ENCODE measurements at regions not wholly inside any gene's neighbourhood (a gene's known extent, or its start where the extent isn't known, plus 50 kb on each side); places are given as distances from the start of the nearest gene placed in this dataset.

DNA sequence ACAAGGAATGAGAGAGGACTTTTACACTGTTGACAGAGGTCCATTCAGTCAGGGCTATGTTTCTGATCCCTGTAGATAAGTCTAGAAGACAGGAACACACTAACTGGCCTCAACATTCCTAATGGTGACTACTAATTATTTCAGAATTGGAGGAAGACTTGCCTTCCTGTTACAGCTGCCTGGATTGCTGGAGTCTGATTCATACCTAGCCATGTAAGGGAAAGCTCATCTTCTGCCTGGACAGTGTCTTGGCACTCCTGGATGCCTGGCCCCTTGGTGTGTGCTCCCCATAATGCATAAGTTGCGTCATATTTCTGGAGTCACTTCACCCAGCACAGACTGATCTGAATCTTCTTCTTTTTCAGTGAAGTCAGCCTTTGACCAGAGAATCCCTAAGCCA is 326.0 kb upstream of the RUNX1 start:
- no peak overlapping the region for H3K4me3 ChIP-seq (replicated peaks; ENCODE audit: low read depth, low read length)
- DNase-seq (ENCODE audit: extremely low read depth, low read depth), result peak; percentile 7
- TF ChIP-seq, protein P1, sequence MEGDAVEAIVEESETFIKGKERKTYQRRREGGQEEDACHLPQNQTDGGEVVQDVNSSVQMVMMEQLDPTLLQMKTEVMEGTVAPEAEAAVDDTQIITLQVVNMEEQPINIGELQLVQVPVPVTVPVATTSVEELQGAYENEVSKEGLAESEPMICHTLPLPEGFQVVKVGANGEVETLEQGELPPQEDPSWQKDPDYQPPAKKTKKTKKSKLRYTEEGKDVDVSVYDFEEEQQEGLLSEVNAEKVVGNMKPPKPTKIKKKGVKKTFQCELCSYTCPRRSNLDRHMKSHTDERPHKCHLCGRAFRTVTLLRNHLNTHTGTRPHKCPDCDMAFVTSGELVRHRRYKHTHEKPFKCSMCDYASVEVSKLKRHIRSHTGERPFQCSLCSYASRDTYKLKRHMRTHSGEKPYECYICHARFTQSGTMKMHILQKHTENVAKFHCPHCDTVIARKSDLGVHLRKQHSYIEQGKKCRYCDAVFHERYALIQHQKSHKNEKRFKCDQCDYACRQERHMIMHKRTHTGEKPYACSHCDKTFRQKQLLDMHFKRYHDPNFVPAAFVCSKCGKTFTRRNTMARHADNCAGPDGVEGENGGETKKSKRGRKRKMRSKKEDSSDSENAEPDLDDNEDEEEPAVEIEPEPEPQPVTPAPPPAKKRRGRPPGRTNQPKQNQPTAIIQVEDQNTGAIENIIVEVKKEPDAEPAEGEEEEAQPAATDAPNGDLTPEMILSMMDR (IDR thresholded peaks at IDR 0.05; ENCODE audit: low read depth, low read length, missing control alignments), result no peak

DNA sequence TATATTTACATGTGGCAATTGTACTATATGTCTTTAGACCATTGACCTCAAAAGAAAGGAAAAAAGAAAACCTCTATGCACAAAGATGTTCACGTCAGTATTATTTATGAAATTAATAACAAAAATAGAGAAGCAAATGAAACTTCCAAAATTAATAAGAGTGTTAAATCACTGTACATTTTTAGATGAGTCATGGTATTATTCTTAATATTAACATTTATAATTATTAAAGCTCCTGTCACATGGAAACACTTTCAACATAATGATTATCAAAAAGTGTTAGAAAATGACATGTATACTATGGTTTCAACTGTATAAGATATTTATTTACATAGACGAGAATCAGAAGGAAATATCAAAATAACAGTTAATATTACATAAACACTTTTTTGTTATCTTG is 324.9 kb upstream of the RUNX1 start:
- H3K4me3 ChIP-seq (replicated peaks; ENCODE audit: low read depth, low read length), result no peak overlapping the region
- DNase-seq (ENCODE audit: extremely low read depth, low read depth), result no peak
- TF ChIP-seq, protein P1 (IDR thresholded peaks at IDR 0.05; ENCODE audit: low read depth, low read length, missing control alignments), result no peak

- H3K4me3 ChIP-seq (replicated peaks; ENCODE audit: low read depth, low read length), result no peak overlapping the region
- DNase-seq (ENCODE audit: extremely low read depth, low read depth), result no peak
- TF ChIP-seq, protein P1 (IDR thresholded peaks at IDR 0.05; ENCODE audit: low read depth, low read length, missing control alignments), result no peak
Measured at GRCh38 chr21:35372201-35372600, 323.1 kb upstream of the RUNX1 start.

DNA sequence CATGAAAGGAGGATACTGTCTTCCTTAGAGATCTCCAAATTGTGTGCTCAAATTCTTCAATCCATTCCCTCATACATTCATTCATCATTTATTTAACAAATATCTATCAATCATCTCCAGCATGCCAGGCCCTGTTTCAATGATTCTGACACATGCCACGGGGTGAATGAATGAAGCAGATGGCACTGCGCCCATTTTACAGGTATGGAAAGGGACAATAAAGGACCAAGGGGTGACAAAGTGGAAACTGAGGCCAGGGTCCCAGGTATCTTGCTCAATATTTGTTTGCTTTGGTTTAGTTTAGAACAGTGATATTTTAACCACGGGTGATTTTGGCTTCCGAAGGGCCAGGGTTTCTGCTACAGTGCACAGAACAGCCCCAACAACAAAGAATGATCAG is 321.6 kb upstream of the RUNX1 start:
- TF ChIP-seq, protein P1 (IDR thresholded peaks at IDR 0.05; ENCODE audit: low read depth, low read length, missing control alignments), result no peak
- H3K4me3 ChIP-seq (replicated peaks; ENCODE audit: low read depth, low read length), result no peak overlapping the region
- no peak for DNase-seq (ENCODE audit: extremely low read depth, low read depth)

- DNase-seq (ENCODE audit: extremely low read depth, low read depth), result no peak
- no peak overlapping the region for H3K4me3 ChIP-seq (replicated peaks; ENCODE audit: low read depth, low read length)
- TF ChIP-seq, protein P1 (IDR thresholded peaks at IDR 0.05; ENCODE audit: low read depth, low read length, missing control alignments), result no peak
Measured at GRCh38 chr21:35370071-35370470, 321.0 kb upstream of the RUNX1 start.

GRCh38 chr21:35368326-35368725 is 319.2 kb upstream of the RUNX1 start:
- no peak overlapping the region for H3K4me3 ChIP-seq (replicated peaks; ENCODE audit: low read depth, low read length)
- TF ChIP-seq, protein P1 (IDR thresholded peaks at IDR 0.05; ENCODE audit: low read depth, low read length, missing control alignments), result no peak
- DNase-seq (ENCODE audit: extremely low read depth, low read depth), result no peak

GRCh38 chr21:35367553-35367952 is 318.5 kb upstream of the RUNX1 start:
- no peak for DNase-seq (ENCODE audit: extremely low read depth, low read depth)
- TF ChIP-seq, protein P1 (IDR thresholded peaks at IDR 0.05; ENCODE audit: low read depth, low read length, missing control alignments), result no peak
- no peak overlapping the region for H3K4me3 ChIP-seq (replicated peaks; ENCODE audit: low read depth, low read length)

Measured in HFF-Myc (cell line).